ENCODE measurements at regions not wholly inside any gene's neighbourhood (a gene's known extent, or its start where the extent isn't known, plus 50 kb on each side); places are given as distances from the start of the nearest gene placed in this dataset.

DNA sequence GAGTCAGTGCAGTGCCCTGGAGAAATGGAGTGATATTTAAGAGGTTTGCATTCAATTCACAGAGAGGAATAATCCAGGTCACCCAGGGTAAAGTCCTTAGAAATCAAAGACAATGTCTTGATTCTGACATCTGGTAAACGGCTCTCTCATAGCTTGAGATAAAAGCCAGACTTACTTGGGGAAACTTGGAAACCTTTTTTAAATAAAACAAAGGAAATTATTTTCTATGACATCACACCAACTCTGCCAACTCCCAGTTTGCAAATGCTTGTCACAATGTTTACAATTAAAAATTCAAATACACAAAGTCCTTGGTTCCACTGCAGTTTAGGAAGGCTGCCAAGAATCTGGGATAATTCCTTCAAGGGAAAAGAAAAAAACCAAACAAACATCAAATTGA lies 255.1 kb upstream of the NREP start:
- no peak for TF ChIP-seq EZH2 (optimal IDR thresholded peaks at IDR 0.05; ENCODE audit: low read depth, low read length)
- TF ChIP-seq, protein P1, sequence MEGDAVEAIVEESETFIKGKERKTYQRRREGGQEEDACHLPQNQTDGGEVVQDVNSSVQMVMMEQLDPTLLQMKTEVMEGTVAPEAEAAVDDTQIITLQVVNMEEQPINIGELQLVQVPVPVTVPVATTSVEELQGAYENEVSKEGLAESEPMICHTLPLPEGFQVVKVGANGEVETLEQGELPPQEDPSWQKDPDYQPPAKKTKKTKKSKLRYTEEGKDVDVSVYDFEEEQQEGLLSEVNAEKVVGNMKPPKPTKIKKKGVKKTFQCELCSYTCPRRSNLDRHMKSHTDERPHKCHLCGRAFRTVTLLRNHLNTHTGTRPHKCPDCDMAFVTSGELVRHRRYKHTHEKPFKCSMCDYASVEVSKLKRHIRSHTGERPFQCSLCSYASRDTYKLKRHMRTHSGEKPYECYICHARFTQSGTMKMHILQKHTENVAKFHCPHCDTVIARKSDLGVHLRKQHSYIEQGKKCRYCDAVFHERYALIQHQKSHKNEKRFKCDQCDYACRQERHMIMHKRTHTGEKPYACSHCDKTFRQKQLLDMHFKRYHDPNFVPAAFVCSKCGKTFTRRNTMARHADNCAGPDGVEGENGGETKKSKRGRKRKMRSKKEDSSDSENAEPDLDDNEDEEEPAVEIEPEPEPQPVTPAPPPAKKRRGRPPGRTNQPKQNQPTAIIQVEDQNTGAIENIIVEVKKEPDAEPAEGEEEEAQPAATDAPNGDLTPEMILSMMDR (IDR thresholded peaks at IDR 0.05; ENCODE audit: low read length): no peak
- no peak for TF ChIP-seq EZH2phosphoT487 (IDR thresholded peaks at IDR 0.05; ENCODE audit: low read length)

Data from MM.1S (cell line).